IMR-90 (cell line): ENCODE measurements at regions not wholly inside any gene's neighbourhood (a gene's known extent, or its start where the extent isn't known, plus 50 kb on each side); places are given as distances from the start of the nearest gene placed in this dataset.
A peak's percentile ranks its signal among the peaks of the same experiment; 100 is the strongest.

ENCODE experiments used
- ATAC-seq: fragments of 200-7000 bp; cut with Tn5 transposase; 2 replicates; pipeline ENCODE4 v1.9.1; 2020; ENCODE audit warnings: low read depth, mild to moderate bottlenecking, moderate library complexity
- BruUV-seq: library from RNA; stranded (reverse); fragments of 400-500 nt; replicated peaks from 2 replicates; lab custom pipeline; 2021; lab: Mats Ljungman, UMichigan
- CTCF ChIA-PET: fragments of 300-600 bp; formaldehyde crosslinking; extraction: SDS; loops from one replicate; lab custom pipeline; 2021; ENCODE audit warnings: antibody characterized with exemption; lab: Yijun Ruan, JAX
- POLR2A ChIA-PET: fragments of 300-600 bp; sonication (Branson Sonifier 250); formaldehyde crosslinking; loops from one replicate; lab custom pipeline; 2022; ENCODE audit warnings: antibody characterized with exemption; ENCODE audit not compliant: unreplicated experiment; lab: Charles Lee
- DNase-seq: peaks from one replicate; pipeline ENCODE4 v3.0.0; 2013
- H2AFZ ChIP-seq: replicated peaks from 2 replicates; pipeline ENCODE3; 2013; ENCODE audit warnings: low read length, mild to moderate bottlenecking; ENCODE audit not compliant: poor library complexity
- H2AK5ac ChIP-seq: 2 replicates; pipeline ENCODE4 v1.6.1; 2013; ENCODE audit warnings: low read depth, low read length, inconsistent platforms
- H2AK9ac ChIP-seq: replicated peaks from 2 replicates; pipeline ENCODE3; 2013; ENCODE audit warnings: mild to moderate bottlenecking, low read depth, low read length, moderate library complexity; ENCODE audit not compliant: poor library complexity
- H2BK120ac ChIP-seq: 2 replicates; pipeline ENCODE4 v1.6.1; 2013; ENCODE audit warnings: low read depth, low read length, inconsistent platforms
- H2BK15ac ChIP-seq: 3 replicates; pipeline ENCODE4 v1.6.1; 2013; ENCODE audit warnings: low read depth, low read length, inconsistent platforms
- H2BK20ac ChIP-seq: 2 replicates; pipeline ENCODE4 v1.6.1; 2013; ENCODE audit warnings: low read depth, mild to moderate bottlenecking, inconsistent platforms, low read length, moderate library complexity
- H2BK5ac ChIP-seq: 2 replicates; pipeline ENCODE4 v1.6.1; 2013; ENCODE audit warnings: mild to moderate bottlenecking, low read depth, low read length, inconsistent platforms; ENCODE audit not compliant: poor library complexity, severe bottlenecking
- H3K14ac ChIP-seq: replicated peaks from 2 replicates; pipeline ENCODE4 v1.6.1; 2013; ENCODE audit warnings: low read depth, low read length, inconsistent platforms
- H3K18ac ChIP-seq: 2 replicates; pipeline ENCODE4 v1.6.1; 2013; ENCODE audit warnings: low read depth, low read length, control low read depth
- H3K23ac ChIP-seq: 2 replicates; pipeline ENCODE4 v1.6.1; 2013; ENCODE audit warnings: low read depth, low read length, inconsistent platforms
- H3K27ac ChIP-seq: 2 replicates; pipeline ENCODE4 v1.5.1; 2013; ENCODE audit warnings: mild to moderate bottlenecking, control low read depth, low read length; ENCODE audit not compliant: insufficient read depth
- H3K27me3 ChIP-seq: 2 replicates; pipeline ENCODE4 v1.6.1; 2013; ENCODE audit warnings: low read length; ENCODE audit not compliant: control insufficient read depth, insufficient read depth
- H3K36me3 ChIP-seq: 2 replicates; pipeline ENCODE4 v1.6.1; 2013; ENCODE audit warnings: low read length, mixed read lengths; ENCODE audit not compliant: control insufficient read depth, insufficient read depth
- H3K4ac ChIP-seq: 2 replicates; pipeline ENCODE4 v1.6.1; 2013; ENCODE audit warnings: low read depth, low read length, inconsistent platforms
- H3K4me1 ChIP-seq: 2 replicates; pipeline ENCODE4 v1.6.1; 2013; ENCODE audit warnings: low read length, mixed read lengths; ENCODE audit not compliant: control insufficient read depth, insufficient read depth
- H3K4me2 ChIP-seq: 2 replicates; pipeline ENCODE4 v1.6.1; 2013; ENCODE audit warnings: low read depth, mild to moderate bottlenecking, control low read depth, low read length, moderate library complexity
- H3K4me3 ChIP-seq: 2 replicates; pipeline ENCODE4 v1.5.1; 2013; ENCODE audit warnings: low read depth, mild to moderate bottlenecking, control low read depth, low read length, moderate library complexity; ENCODE audit not compliant: insufficient read depth
- H3K56ac ChIP-seq: 2 replicates; pipeline ENCODE4 v1.6.1; 2013; ENCODE audit warnings: low read length, inconsistent platforms; ENCODE audit not compliant: insufficient read depth; ENCODE audit errors: extremely low read depth
- H3K79me1 ChIP-seq, 2 experiments: 2 replicates each; pipeline ENCODE4 v1.6.1; 2013; ENCODE audit warnings: low read length in 2 of 2, inconsistent platforms in 1 of 2, low read depth in 1 of 2
- H3K9ac ChIP-seq: 2 replicates; pipeline ENCODE4 v1.6.1; 2013; ENCODE audit warnings: low read depth, low read length, control low read depth
- H3K9me1 ChIP-seq: 2 replicates; pipeline ENCODE4 v1.6.1; 2013; ENCODE audit warnings: low read length, inconsistent platforms; ENCODE audit not compliant: insufficient read depth
- H3K9me3 ChIP-seq: 2 replicates; pipeline ENCODE4 v1.6.1; 2013; ENCODE audit warnings: low read length; ENCODE audit not compliant: control insufficient read depth, insufficient read depth
- H4K20me1 ChIP-seq: 2 replicates; pipeline ENCODE4 v1.6.1; 2013; ENCODE audit warnings: low read length, inconsistent platforms; ENCODE audit not compliant: insufficient read depth
- H4K5ac ChIP-seq: 2 replicates; pipeline ENCODE4 v1.6.1; 2013; ENCODE audit warnings: mild to moderate bottlenecking, low read depth, low read length, control low read depth
- H4K8ac ChIP-seq, 2 experiments: 2 replicates each; pipeline ENCODE4 v1.6.1; 2013; ENCODE audit warnings: low read depth in 2 of 2, low read length in 2 of 2, control low read depth in 1 of 2, inconsistent platforms in 1 of 2
- H4K91ac ChIP-seq: 2 replicates; pipeline ENCODE4 v1.6.1; 2013; ENCODE audit warnings: low read depth, low read length, inconsistent platforms; ENCODE audit not compliant: insufficient read depth
- CEBPB ChIP-seq: IDR thresholded peaks from 2 replicates; pipeline ENCODE4 v1.6.1; 2012; ENCODE audit warnings: low read depth, low read length, improper control_type of control experiment
- WGBS, 2 experiments: methylation state at CpG; one replicate each; pipeline versions ENCODE4 v1.1.5 to v1.1.7; 2013; ENCODE audit warnings: missing lambda C conversion rate in 2 of 2; ENCODE audit not compliant: insufficient read length in 1 of 2; ENCODE audit errors: extremely low coverage in 2 of 2; 5-methylcytosine and 5-hydroxymethylcytosine counted together
- dilution Hi-C: fragments of 300-500 bp; cut with HindIII; formaldehyde crosslinking; loops from one replicate; pipeline ENCODE4 v1.14.3; 2018; ENCODE audit warnings: low sequenced_read_pairs; ENCODE audit not compliant: unreplicated experiment
- in situ Hi-C: fragments of 300-500 bp; cut with MboI; formaldehyde crosslinking; loops from 3 replicates; pipeline ENCODE4 v1.14.3; 2019; ENCODE audit warnings: low sequenced_read_pairs, inconsistent platforms, mixed read lengths
- intact Hi-C: fragments of 100-400 bp; cut with micrococcal nuclease; formaldehyde crosslinking; loops from 2 replicates; pipeline ENCODE4 v1.10.0; 2022
- TF ChIP-seq, protein P1 (sequence below): conservative IDR thresholded peaks from 2 replicates; pipeline ENCODE4 v1.5.1; 2012; ENCODE audit warnings: mild to moderate bottlenecking, low read depth, low read length, improper control_type of control experiment

DNA sequence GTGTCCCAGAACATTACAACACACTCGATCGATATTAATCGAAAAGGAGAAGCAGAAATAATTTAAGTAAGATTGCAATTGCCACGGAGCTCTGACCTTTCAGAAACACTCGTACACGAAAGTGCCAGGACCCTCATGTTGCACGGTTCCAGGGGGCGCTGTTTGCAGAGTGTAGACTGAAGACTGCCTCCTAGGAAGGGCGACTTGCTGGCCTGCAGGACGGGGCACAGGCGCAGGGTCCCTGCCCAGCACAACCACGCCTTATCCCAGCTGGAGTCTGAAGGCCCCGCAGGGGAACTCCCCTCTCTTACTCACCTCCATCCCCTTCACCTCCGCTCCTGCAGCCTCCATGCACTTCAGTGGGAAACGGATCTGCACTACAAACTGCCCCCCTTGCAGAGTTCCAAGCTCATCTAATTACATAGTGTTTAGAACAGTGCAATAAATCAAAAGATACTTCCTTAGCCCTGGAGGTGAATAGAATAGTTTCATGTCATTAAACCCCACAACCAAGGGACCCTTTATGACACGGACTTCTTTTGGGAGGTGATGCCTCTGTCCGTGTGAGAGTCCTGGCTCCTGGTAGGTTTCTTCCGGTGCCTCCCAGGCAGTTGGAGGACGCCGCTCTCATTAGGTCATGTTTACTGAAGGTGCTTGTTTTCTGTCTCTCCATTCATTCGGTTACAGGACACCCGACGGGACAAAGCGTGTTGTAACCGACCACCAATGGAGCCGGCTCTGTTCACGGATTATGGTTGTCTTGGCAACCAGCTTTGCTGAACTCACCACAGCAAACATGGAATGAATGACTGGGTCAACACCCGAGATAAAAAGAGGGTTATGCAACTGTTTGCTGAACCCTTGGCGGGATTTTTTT lies 262.2 kb downstream of the BAMBI start:
- Histone ChIP-seq H4K8ac (no peak overlapping the region), H3K4me2 (peak overlapping the region; percentile 9), H3K4me3 (no peak overlapping the region), H2AK5ac (no peak overlapping the region), H3K14ac (no peak overlapping the region), H3K27me3 (peaks cover 4% of the 10 kb centered on the region), H3K56ac (no peak overlapping the region), H3K4ac (peak overlapping the region; percentile 36; the same call in 1 of the 2 replicates), H3K79me1 (no peaks in the 10 kb centered on the region), H3K9ac (no peak overlapping the region), H3K23ac (no peak overlapping the region), H3K9me1 (no peaks in the 10 kb centered on the region), H2BK120ac (no peak overlapping the region), H2AK9ac (peak overlapping the region; percentile 19), H4K91ac (no peak overlapping the region), H2BK15ac (no peak overlapping the region), H4K20me1 (no peaks in the 10 kb centered on the region), H3K27ac (no peak overlapping the region), H3K18ac (no peak overlapping the region), H4K5ac (no peak overlapping the region), H3K4me1 (peaks cover 6% of the 10 kb centered on the region; the same call in 1 of the 2 replicates), H2AFZ (peak overlapping the region; percentile 65), H3K36me3 (no peaks in the 10 kb centered on the region), H2BK5ac (no peak overlapping the region), H3K9me3 (no peaks in the 10 kb centered on the region), H2BK20ac (no peak overlapping the region)
- intact Hi-C loops: no loop called here
- TF ChIP-seq CEBPB: peak; percentile 78
- TF ChIP-seq, protein P1, sequence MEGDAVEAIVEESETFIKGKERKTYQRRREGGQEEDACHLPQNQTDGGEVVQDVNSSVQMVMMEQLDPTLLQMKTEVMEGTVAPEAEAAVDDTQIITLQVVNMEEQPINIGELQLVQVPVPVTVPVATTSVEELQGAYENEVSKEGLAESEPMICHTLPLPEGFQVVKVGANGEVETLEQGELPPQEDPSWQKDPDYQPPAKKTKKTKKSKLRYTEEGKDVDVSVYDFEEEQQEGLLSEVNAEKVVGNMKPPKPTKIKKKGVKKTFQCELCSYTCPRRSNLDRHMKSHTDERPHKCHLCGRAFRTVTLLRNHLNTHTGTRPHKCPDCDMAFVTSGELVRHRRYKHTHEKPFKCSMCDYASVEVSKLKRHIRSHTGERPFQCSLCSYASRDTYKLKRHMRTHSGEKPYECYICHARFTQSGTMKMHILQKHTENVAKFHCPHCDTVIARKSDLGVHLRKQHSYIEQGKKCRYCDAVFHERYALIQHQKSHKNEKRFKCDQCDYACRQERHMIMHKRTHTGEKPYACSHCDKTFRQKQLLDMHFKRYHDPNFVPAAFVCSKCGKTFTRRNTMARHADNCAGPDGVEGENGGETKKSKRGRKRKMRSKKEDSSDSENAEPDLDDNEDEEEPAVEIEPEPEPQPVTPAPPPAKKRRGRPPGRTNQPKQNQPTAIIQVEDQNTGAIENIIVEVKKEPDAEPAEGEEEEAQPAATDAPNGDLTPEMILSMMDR: no peak
- in situ Hi-C loops: no loop called here
- peak; percentile 66 for DNase-seq
- dilution Hi-C loops: no loop called here
- ChIA-PET POLR2A (no interaction called here), CTCF (interaction anchor here (0.7 to 0.8 kb wide), 2 partner anchors 13 to 127 kb away, joined by 3 read pairs; no protein-coding TSS in a partner anchor)
- BruUV-seq: no TSS peak
- ATAC-seq: peak; percentile 54
- WGBS, 2 experiments: 40% methylated on average over 2 of the region's 29 CpGs; no CpG with 5 or more reads in 1 of the 2 experiments
